Pons (tissue), 1 donor: ENCODE measurements at regions not wholly inside any gene's neighbourhood (a gene's known extent, or its start where the extent isn't known, plus 50 kb on each side); places are given as distances from the start of the nearest gene placed in this dataset.
"Not testable (repeated sequence)": the region's sequence is repeated elsewhere in the genome, so short reads cannot be mapped to it uniquely, and the experiment has no call there.

Source experiments
- DNase-seq: peaks from one replicate; pipeline ENCODE4 v3.0.0-alpha.2; 2016; ENCODE audit warnings: low spot score

- peak; percentile 74 for DNase-seq
Measured at GRCh38 chr2:89833780-89834117, 1142.3 kb downstream of the RPIA start.

GRCh38 chr2:89834306-89834705 lies 1142.8 kb downstream of the RPIA start:
- DNase-seq = no peak

GRCh38 chr2:89836326-89836725 lies 1144.9 kb downstream of the RPIA start:
- peak; percentile 77 for DNase-seq

GRCh38 chr2:89837962-89838625 lies 1146.6 kb downstream of the RPIA start:
- no peak for DNase-seq

GRCh38 chr2:89840175-89840574 lies 1148.7 kb downstream of the RPIA start:
- DNase-seq = not testable (repeated sequence)

- DNase-seq = not testable (repeated sequence)
Measured at GRCh38 chr2:89840781-89841475, 1149.5 kb downstream of the RPIA start.

GRCh38 chr2:89841476-89841840 lies 1150.0 kb downstream of the RPIA start:
- DNase-seq = no peak

- DNase-seq = no peak
Measured at GRCh38 chr2:89842180-89842908, 1150.9 kb downstream of the RPIA start.

- no peak for DNase-seq
Measured at GRCh38 chr2:89844221-89844943, 1152.9 kb downstream of the RPIA start.

- no peak for DNase-seq
Measured at GRCh38 chr2:89845532-89845931, 1154.1 kb downstream of the RPIA start.

- DNase-seq = no peak
Measured at GRCh38 chr2:89848114-89848513, 1156.6 kb downstream of the RPIA start.

- DNase-seq = no peak
Measured at GRCh38 chr2:89848763-89849368, 1157.4 kb downstream of the RPIA start.

GRCh38 chr2:89849731-89850130 lies 1158.3 kb downstream of the RPIA start:
- DNase-seq = no peak

- DNase-seq = no peak
Measured at GRCh38 chr2:89850481-89850880, 1159.0 kb downstream of the RPIA start.

- no peak for DNase-seq
Measured at GRCh38 chr2:89850881-89851582, 1159.6 kb downstream of the RPIA start.

- DNase-seq = no peak
Measured at GRCh38 chr2:89851583-89851905, 1160.1 kb downstream of the RPIA start.

- DNase-seq = not testable (repeated sequence)
Measured at GRCh38 chr2:89853427-89853826, 1162.0 kb downstream of the RPIA start.

GRCh38 chr2:89855752-89856151 lies 1164.3 kb downstream of the RPIA start:
- DNase-seq = not testable (repeated sequence)

GRCh38 chr2:89856305-89856704 lies 1164.8 kb downstream of the RPIA start:
- DNase-seq = not testable (repeated sequence)

GRCh38 chr2:89862164-89862563 lies 1170.7 kb downstream of the RPIA start:
- DNase-seq = not testable (repeated sequence)

GRCh38 chr2:89863209-89863608 lies 1171.7 kb downstream of the RPIA start:
- not testable (repeated sequence) for DNase-seq
